ENCODE measurements at regions not wholly inside any gene's neighbourhood (a gene's known extent, or its start where the extent isn't known, plus 50 kb on each side); places are given as distances from the start of the nearest gene placed in this dataset.

- no peak for TF ChIP-seq NR2F2 (IDR thresholded peaks at IDR 0.05)
- no peak for TF ChIP-seq CTCF (IDR thresholded peaks at IDR 0.05; ENCODE audit: low read depth, low read length, missing input control)
- no peak for TF ChIP-seq SP1 (IDR thresholded peaks at IDR 0.05)
These were observed 67.4 kb downstream of the VCX2 start for GRCh38 chrX:8103655-8104054.

Measured in liver (tissue), 3 donors.